ENCODE measurements at regions not wholly inside any gene's neighbourhood (a gene's known extent, or its start where the extent isn't known, plus 50 kb on each side); places are given as distances from the start of the nearest gene placed in this dataset.

- TF ChIP-seq, protein P1, sequence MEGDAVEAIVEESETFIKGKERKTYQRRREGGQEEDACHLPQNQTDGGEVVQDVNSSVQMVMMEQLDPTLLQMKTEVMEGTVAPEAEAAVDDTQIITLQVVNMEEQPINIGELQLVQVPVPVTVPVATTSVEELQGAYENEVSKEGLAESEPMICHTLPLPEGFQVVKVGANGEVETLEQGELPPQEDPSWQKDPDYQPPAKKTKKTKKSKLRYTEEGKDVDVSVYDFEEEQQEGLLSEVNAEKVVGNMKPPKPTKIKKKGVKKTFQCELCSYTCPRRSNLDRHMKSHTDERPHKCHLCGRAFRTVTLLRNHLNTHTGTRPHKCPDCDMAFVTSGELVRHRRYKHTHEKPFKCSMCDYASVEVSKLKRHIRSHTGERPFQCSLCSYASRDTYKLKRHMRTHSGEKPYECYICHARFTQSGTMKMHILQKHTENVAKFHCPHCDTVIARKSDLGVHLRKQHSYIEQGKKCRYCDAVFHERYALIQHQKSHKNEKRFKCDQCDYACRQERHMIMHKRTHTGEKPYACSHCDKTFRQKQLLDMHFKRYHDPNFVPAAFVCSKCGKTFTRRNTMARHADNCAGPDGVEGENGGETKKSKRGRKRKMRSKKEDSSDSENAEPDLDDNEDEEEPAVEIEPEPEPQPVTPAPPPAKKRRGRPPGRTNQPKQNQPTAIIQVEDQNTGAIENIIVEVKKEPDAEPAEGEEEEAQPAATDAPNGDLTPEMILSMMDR (conservative IDR thresholded peaks at IDR 0.05; ENCODE audit: low read depth, low read length): no peak
- no peak for DNase-seq (ENCODE audit: low read depth)
- no peak overlapping the region for H3K4me3 ChIP-seq (ENCODE audit: low read length)
Measured at GRCh38 chr5:82362636-82363035, 84.5 kb upstream of the RPS23 start.

DNA sequence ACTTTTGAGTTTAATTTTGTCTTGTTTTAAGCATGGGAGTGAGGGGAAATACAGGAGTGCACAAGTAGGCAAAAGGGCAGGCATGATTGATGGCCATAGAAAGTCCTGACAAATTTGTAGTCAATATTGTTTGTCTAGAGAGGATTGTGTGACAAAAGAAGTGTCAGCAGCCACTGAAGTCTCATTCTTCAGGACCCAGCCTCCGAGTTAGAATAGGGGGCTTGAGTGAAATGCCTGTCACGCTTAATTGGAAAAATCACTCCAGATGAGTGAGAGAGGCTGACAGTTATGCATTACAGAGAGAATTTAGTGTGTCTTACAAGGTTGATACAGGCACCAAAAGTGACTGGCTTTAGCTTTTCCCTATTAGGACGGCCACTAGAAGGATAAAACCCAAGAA is 81.9 kb upstream of the RPS23 start:
- no peak for DNase-seq (ENCODE audit: low read depth)
- no peak overlapping the region for H3K4me3 ChIP-seq (ENCODE audit: low read length)
- TF ChIP-seq, protein P1 (conservative IDR thresholded peaks at IDR 0.05; ENCODE audit: low read depth, low read length): no peak

DNA sequence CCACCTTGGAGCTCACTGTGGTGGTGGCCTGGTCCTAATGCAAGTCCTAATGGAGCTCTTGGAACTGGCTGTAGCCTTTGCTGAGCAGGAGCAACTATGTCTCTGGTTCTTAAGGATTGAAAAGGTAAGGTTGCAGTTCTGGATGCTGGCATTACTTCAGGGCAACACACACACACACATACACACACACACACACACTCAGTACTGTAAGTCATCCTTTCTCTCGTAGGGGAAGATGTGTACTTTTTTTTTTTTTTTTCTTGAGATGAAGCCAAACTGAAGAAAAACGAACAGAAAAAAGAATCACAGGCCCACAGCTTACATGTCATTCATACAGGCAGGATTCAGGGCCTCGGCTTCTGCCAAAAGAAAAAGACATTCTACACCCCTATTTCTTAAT is 81.1 kb upstream of the RPS23 start:
- no peak overlapping the region for H3K4me3 ChIP-seq (ENCODE audit: low read length)
- TF ChIP-seq, protein P1 (conservative IDR thresholded peaks at IDR 0.05; ENCODE audit: low read depth, low read length): no peak
- DNase-seq (ENCODE audit: low read depth): no peak

GRCh38 chr5:82358457-82358856 is 80.3 kb upstream of the RPS23 start:
- no peak for DNase-seq (ENCODE audit: low read depth)
- H3K4me3 ChIP-seq (ENCODE audit: low read length): no peak overlapping the region
- TF ChIP-seq, protein P1 (conservative IDR thresholded peaks at IDR 0.05; ENCODE audit: low read depth, low read length): no peak

GRCh38 chr5:82356808-82357671 is 78.9 kb upstream of the RPS23 start:
- TF ChIP-seq, protein P1 (conservative IDR thresholded peaks at IDR 0.05; ENCODE audit: low read depth, low read length): no peak
- no peak overlapping the region for H3K4me3 ChIP-seq (ENCODE audit: low read length)
- no peak for DNase-seq (ENCODE audit: low read depth)

GRCh38 chr5:82356021-82356420 is 77.9 kb upstream of the RPS23 start:
- no peak for DNase-seq (ENCODE audit: low read depth)
- TF ChIP-seq, protein P1 (conservative IDR thresholded peaks at IDR 0.05; ENCODE audit: low read depth, low read length): no peak
- no peak overlapping the region for H3K4me3 ChIP-seq (ENCODE audit: low read length)

GRCh38 chr5:82355496-82355895 is 77.3 kb upstream of the RPS23 start:
- no peak overlapping the region for H3K4me3 ChIP-seq (ENCODE audit: low read length)
- no peak for DNase-seq (ENCODE audit: low read depth)
- TF ChIP-seq, protein P1 (conservative IDR thresholded peaks at IDR 0.05; ENCODE audit: low read depth, low read length): no peak

All from retinal pigment epithelial cell (primary cell).